DOHH2 (cell line): ENCODE measurements at regions not wholly inside any gene's neighbourhood (a gene's known extent, or its start where the extent isn't known, plus 50 kb on each side); places are given as distances from the start of the nearest gene placed in this dataset.

Experiments
- CTCF ChIP-seq: fragments of 200-600 bp; sonication (generic); IDR thresholded peaks from one replicate; pipeline ENCODE4 v1.5.1; 2014; ENCODE audit warnings: antibody characterized with exemption, mild to moderate bottlenecking, low read depth, low read length; ENCODE audit not compliant: poor library complexity, severe bottlenecking
- EZH2phosphoT487 ChIP-seq: fragments of 200-600 bp; sonication (generic); IDR thresholded peaks from 2 replicates; pipeline ENCODE4 v1.6.1; 2017; ENCODE audit warnings: borderline replicate concordance, mild to moderate bottlenecking, antibody characterized with exemption, low read length, moderate library complexity, mixed read lengths

GRCh38 chr10:125550362-125550761, 132.6 kb downstream of the TEX36 start:
- TF ChIP-seq CTCF (no peak), EZH2phosphoT487 (no peak)
